AG20443 (cell line): ENCODE measurements at regions not wholly inside any gene's neighbourhood (a gene's known extent, or its start where the extent isn't known, plus 50 kb on each side); places are given as distances from the start of the nearest gene placed in this dataset.
"Not testable (repeated sequence)": the region's sequence is repeated elsewhere in the genome, so short reads cannot be mapped to it uniquely, and the experiment has no call there.

Experiments used
- DNase-seq: peaks from one replicate; pipeline ENCODE4 v3.0.0; 2012; ENCODE audit warnings: low spot score, mixed read lengths

- no peak for DNase-seq
Observed at GRCh38 chr17:20944014-20944865, 98.6 kb downstream of the USP22 start.

GRCh38 chr17:20947708-20948107 is 95.1 kb downstream of the USP22 start:
- not testable (repeated sequence) for DNase-seq

- no peak for DNase-seq
Observed at GRCh38 chr17:20948984-20949777, 93.6 kb downstream of the USP22 start.
